Stomach smooth muscle (tissue), 2 donors: ENCODE measurements at regions not wholly inside any gene's neighbourhood (a gene's known extent, or its start where the extent isn't known, plus 50 kb on each side); places are given as distances from the start of the nearest gene placed in this dataset.

Source experiments
- H3K27ac ChIP-seq: one replicate; pipeline ENCODE4 v1.7.0; 2013; ENCODE audit warnings: mild to moderate bottlenecking, low read length, inconsistent platforms
- H3K27me3 ChIP-seq, 2 donors: one replicate each; pipeline ENCODE4 v1.7.0; 2013; ENCODE audit warnings: low read length in 2 of 2; ENCODE audit not compliant: insufficient read depth in 2 of 2, control insufficient read depth in 1 of 2
- H3K36me3 ChIP-seq, 2 donors: one replicate each; pipeline ENCODE4 v1.7.0; 2013; ENCODE audit warnings: low read length in 2 of 2; ENCODE audit not compliant: control insufficient read depth in 2 of 2, insufficient read depth in 2 of 2
- H3K4me1 ChIP-seq: one replicate; pipeline ENCODE4 v1.7.0; 2013; ENCODE audit warnings: low read length; ENCODE audit not compliant: control insufficient read depth, insufficient read depth
- H3K4me3 ChIP-seq, 2 donors: one replicate each; pipeline ENCODE4 v1.7.0; 2013; ENCODE audit warnings: low read length in 2 of 2
- H3K9ac ChIP-seq, 2 donors: one replicate each; pipeline ENCODE4 v1.7.0; 2013; ENCODE audit warnings: low read length in 2 of 2, mild to moderate bottlenecking in 1 of 2
- H3K9me3 ChIP-seq, 2 donors: one replicate each; pipeline ENCODE4 v1.7.0; 2013; ENCODE audit warnings: low read length in 2 of 2; ENCODE audit not compliant: control insufficient read depth in 2 of 2
- donor health status: healthy.
- donor health status: Pancreatic carcinoma.

DNA sequence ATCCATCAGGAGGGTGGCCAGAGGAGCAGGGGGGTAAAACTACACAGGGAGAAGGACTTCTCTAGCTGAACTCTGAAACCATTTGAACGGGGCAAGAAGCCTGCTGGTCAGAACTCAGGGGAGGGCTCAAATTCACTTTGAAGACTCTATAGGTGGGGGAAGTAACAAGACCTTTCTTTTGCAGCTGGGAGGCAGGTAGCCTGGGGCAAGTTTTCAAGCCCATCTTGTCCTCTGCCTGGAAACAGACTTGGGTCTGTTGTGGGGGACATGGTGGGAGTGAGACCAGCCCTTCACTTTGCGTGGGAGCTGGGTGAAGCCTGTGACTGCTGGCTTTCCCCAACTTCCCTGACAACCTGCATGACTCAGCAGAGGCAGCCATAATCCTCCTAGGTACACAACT lies 312.3 kb downstream of the SPRY1 start:
- Histone ChIP-seq H3K4me1 (no peaks in the 10 kb centered on the region), H3K9ac (no peak overlapping the region), H3K4me3 (no peak overlapping the region), H3K27ac (no peak overlapping the region), H3K27me3 (no peaks in the 10 kb centered on the region), H3K36me3 (no peaks in the 10 kb centered on the region), H3K9me3 (no peaks in the 10 kb centered on the region)

DNA sequence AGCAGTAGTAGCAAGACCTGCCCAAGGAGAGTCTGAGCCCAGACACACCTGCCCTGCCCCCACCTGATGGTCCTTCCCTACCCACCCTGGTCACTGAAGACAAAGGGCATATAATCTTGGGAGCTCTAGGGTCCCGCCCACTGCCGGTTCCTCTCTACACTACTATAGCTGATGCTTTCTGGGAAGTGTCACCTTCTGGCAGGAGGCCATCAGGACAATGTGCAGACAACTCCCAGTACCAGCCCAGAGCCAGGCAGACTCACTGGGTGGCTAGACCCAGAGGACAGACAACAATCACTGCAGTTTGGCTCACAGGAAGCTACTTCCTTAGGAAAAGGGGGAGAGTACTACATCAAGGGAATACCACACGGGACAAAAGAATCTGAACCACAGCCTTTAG lies 312.7 kb downstream of the SPRY1 start:
- Histone ChIP-seq H3K9ac (no peak overlapping the region), H3K4me1 (no peaks in the 10 kb centered on the region), H3K36me3 (no peaks in the 10 kb centered on the region), H3K27me3 (no peaks in the 10 kb centered on the region), H3K27ac (no peak overlapping the region), H3K4me3 (no peak overlapping the region), H3K9me3 (no peaks in the 10 kb centered on the region)

GRCh38 chr4:123731035-123731434 lies 334.4 kb downstream of the SPRY1 start:
- Histone ChIP-seq H3K9ac (no peak overlapping the region), H3K9me3 (no peaks in the 10 kb centered on the region), H3K27ac (no peak overlapping the region), H3K27me3 (no peaks in the 10 kb centered on the region), H3K36me3 (no peaks in the 10 kb centered on the region), H3K4me3 (no peak overlapping the region), H3K4me1 (no peaks in the 10 kb centered on the region)

- Histone ChIP-seq H3K9ac (no peak overlapping the region), H3K27ac (no peak overlapping the region)
Observed at GRCh38 chr4:123737156-123737555, 340.6 kb downstream of the SPRY1 start.

DNA sequence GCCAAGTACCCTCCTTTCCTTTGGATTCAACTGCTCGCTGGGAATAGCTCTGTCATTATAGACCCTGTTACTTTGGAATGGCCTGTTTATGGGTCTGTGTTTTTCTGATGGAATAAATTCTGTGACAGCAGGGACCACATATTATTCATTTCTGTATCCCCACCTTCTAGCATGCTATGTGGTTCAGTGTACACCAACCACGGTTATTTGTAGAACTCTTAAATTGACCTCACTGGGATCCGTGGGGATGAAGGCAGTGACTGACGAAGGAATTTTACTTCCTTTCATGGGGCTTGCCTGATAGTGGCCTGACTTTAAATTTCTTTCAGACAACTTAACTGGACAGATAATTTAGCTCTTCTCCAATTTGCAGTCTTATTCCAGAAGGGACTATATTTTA lies 343.2 kb downstream of the SPRY1 start:
- Histone ChIP-seq H3K27me3 (no peaks in the 10 kb centered on the region), H3K27ac (no peak overlapping the region)

More at GRCh38 chr4:123737156-123737555, 340.6 kb downstream of the SPRY1 start:
- Histone ChIP-seq H3K36me3 (no peaks in the 10 kb centered on the region), H3K9me3 (no peaks in the 10 kb centered on the region), H3K4me3 (no peak overlapping the region), H3K27me3 (no peaks in the 10 kb centered on the region), H3K4me1 (no peaks in the 10 kb centered on the region)

GRCh38 chr4:123740236-123740635 lies 343.6 kb downstream of the SPRY1 start:
- no peak overlapping the region for H3K4me3 ChIP-seq
- H3K4me1 ChIP-seq = no peaks in the 10 kb centered on the region
- H3K9ac ChIP-seq = no peak overlapping the region
- H3K27me3 ChIP-seq = no peaks in the 10 kb centered on the region
- no peak overlapping the region for H3K27ac ChIP-seq
- no peaks in the 10 kb centered on the region for H3K36me3 ChIP-seq
- no peaks in the 10 kb centered on the region for H3K9me3 ChIP-seq

More for the DNA sequence above, 343.2 kb downstream of the SPRY1 start:
- Histone ChIP-seq H3K9me3 (no peaks in the 10 kb centered on the region), H3K4me3 (no peak overlapping the region), H3K36me3 (no peaks in the 10 kb centered on the region), H3K4me1 (no peaks in the 10 kb centered on the region), H3K9ac (no peak overlapping the region)

GRCh38 chr4:123741906-123742305 lies 345.3 kb downstream of the SPRY1 start:
- H3K27me3 ChIP-seq = no peaks in the 10 kb centered on the region
- no peak overlapping the region for H3K9ac ChIP-seq
- H3K9me3 ChIP-seq = no peaks in the 10 kb centered on the region
- no peaks in the 10 kb centered on the region for H3K36me3 ChIP-seq
- H3K4me1 ChIP-seq = no peaks in the 10 kb centered on the region
- H3K27ac ChIP-seq = no peak overlapping the region
- no peak overlapping the region for H3K4me3 ChIP-seq

GRCh38 chr4:123743848-123744247 lies 347.3 kb downstream of the SPRY1 start:
- H3K4me1 ChIP-seq = no peaks in the 10 kb centered on the region
- H3K36me3 ChIP-seq = no peaks in the 10 kb centered on the region
- H3K9ac ChIP-seq = no peak overlapping the region
- H3K27ac ChIP-seq = no peak overlapping the region
- no peaks in the 10 kb centered on the region for H3K27me3 ChIP-seq
- no peak overlapping the region for H3K4me3 ChIP-seq
- H3K9me3 ChIP-seq = no peaks in the 10 kb centered on the region

DNA sequence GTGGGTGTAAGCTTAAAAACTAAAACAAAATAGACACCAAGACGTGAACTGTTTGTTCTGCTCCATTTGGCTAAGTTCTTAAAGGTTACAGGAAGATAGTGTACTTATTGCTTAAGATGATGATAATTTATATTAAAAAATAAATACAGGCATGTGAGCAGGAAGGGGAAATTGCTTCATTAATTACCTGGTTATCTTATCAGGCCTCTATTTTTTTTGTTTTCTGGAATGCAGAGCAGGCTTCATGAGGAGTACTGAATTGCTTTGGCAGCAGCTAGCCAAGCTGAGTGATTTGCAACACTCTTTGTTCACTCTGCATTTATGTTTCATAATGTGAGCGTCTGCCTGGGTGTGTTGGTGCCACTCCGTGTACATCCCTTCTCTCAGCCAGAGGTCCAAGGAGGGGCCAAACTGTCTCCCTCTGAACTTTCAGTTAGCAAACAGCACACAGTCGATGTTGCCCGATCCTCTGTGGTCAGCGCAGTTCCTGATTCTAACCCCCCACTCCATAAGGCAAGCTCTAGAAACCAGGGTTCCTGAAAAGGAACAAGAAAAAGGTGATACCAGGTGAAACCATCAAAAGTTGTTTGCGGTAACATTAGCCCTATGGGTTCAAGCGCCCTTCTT lies 348.2 kb downstream of the SPRY1 start:
- Histone ChIP-seq H3K27ac (no peak overlapping the region), H3K36me3 (no peaks in the 10 kb centered on the region), H3K27me3 (no peaks in the 10 kb centered on the region), H3K4me3 (no peak overlapping the region), H3K9me3 (no peaks in the 10 kb centered on the region), H3K9ac (no peak overlapping the region), H3K4me1 (no peaks in the 10 kb centered on the region)

GRCh38 chr4:123747016-123747415 lies 350.4 kb downstream of the SPRY1 start:
- no peaks in the 10 kb centered on the region for H3K36me3 ChIP-seq
- H3K27ac ChIP-seq = no peak overlapping the region
- H3K9ac ChIP-seq = no peak overlapping the region
- no peak overlapping the region for H3K4me3 ChIP-seq
- H3K9me3 ChIP-seq = no peaks in the 10 kb centered on the region
- no peaks in the 10 kb centered on the region for H3K4me1 ChIP-seq
- H3K27me3 ChIP-seq = no peaks in the 10 kb centered on the region

DNA sequence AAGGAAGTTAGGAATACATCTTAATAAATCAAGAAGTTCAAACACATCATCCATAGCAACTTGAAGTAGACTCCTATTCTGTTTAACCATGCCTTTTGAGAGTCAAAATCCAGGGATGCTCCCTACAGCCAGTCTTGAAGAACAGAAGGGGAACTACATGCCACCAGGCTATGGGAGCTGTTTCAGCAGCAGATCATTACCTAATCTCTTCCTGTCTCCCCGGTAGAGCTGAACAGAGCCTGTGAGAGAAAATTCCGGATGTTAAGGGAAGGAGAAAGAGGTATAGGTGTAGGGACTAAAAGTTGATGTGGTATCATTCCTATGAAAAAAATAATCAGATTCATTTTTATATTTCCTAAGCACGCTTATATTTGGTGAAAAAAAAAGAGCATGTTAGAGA lies 352.2 kb downstream of the SPRY1 start:
- no peaks in the 10 kb centered on the region for H3K36me3 ChIP-seq
- H3K27ac ChIP-seq = no peak overlapping the region
- no peaks in the 10 kb centered on the region for H3K9me3 ChIP-seq
- H3K4me1 ChIP-seq = no peaks in the 10 kb centered on the region
- no peak overlapping the region for H3K4me3 ChIP-seq
- H3K9ac ChIP-seq = no peak overlapping the region
- H3K27me3 ChIP-seq = no peaks in the 10 kb centered on the region
